SK-N-SH (cell line): ENCODE measurements at regions not wholly inside any gene's neighbourhood (a gene's known extent, or its start where the extent isn't known, plus 50 kb on each side); places are given as distances from the start of the nearest gene placed in this dataset.

Source experiments
- CTCF ChIA-PET: fragments of 300-600, 350-600 bp; formaldehyde crosslinking; extraction: SDS; loops from one replicate; lab custom pipeline; 2021; lab: Yijun Ruan, JAX
- POLR2A ChIA-PET: fragments of 350-600 bp; sonication (Branson Sonifier 250); formaldehyde crosslinking; extraction: SDS; loops from one replicate; lab custom pipeline; 2020; ENCODE audit warnings: antibody characterized with exemption, inconsistent platforms; lab: Yijun Ruan, JAX
- DNase-seq: peaks from one replicate; pipeline ENCODE4 v3.0.0; 2012
- H2AFZ ChIP-seq: fragments of 200-600 bp; sonication (generic); 2 replicates; pipeline ENCODE4 v1.8.1; 2016; ENCODE audit warnings: antibody characterized with exemption, mild to moderate bottlenecking, low read depth
- H3F3A ChIP-seq: fragments of 200-600 bp; sonication (generic); replicated peaks from 2 replicates; pipeline ENCODE3; 2016; ENCODE audit warnings: antibody characterized with exemption, mild to moderate bottlenecking; ENCODE audit not compliant: insufficient read depth
- H3K27ac ChIP-seq, 2 experiments: fragments of 200-500 bp in 1 of 2; fragments of 200-600 bp in 1 of 2; sonication (Bioruptor generic) in 1 of 2; sonication (generic), shearing (Covaris generic) in 1 of 2; 2 replicates each; pipeline versions ENCODE4 v1.5.1 to v1.6.1; 2014 to 2016; ENCODE audit warnings: low read depth in 2 of 2, inconsistent platforms in 1 of 2, low read length in 1 of 2, mild to moderate bottlenecking in 1 of 2, mixed read lengths in 1 of 2
- H3K27me3 ChIP-seq: fragments of 200-600 bp; sonication (generic), shearing (Covaris generic); 2 replicates; pipeline ENCODE4 v1.6.1; 2016; ENCODE audit warnings: mixed run types; ENCODE audit not compliant: insufficient read depth
- H3K36me3 ChIP-seq, 2 experiments: fragments of 200-500 bp in 1 of 2; fragments of 200-600 bp in 1 of 2; sonication (Bioruptor generic) in 1 of 2; sonication (generic) in 1 of 2; replicated peaks in 1 of 2; 2 replicates each; pipeline versions ENCODE3 to v1.5.1; 2014 to 2016; ENCODE audit warnings: low read length in 1 of 2, mild to moderate bottlenecking in 1 of 2; ENCODE audit not compliant: insufficient read depth in 2 of 2, control insufficient read depth in 1 of 2
- H3K4me1 ChIP-seq, 2 experiments: fragments of 200-500 bp in 1 of 2; fragments of 200-600 bp in 1 of 2; sonication (Bioruptor generic) in 1 of 2; sonication (generic), shearing (Covaris generic) in 1 of 2; 2 replicates each; pipeline versions ENCODE4 v1.5.1 to v1.6.1; 2014 to 2016; ENCODE audit warnings: low read depth in 1 of 2, low read length in 1 of 2, mixed run types in 1 of 2; ENCODE audit not compliant: insufficient read depth in 2 of 2, control insufficient read depth in 1 of 2
- H3K4me2 ChIP-seq: fragments of 200-600 bp; sonication (generic), shearing (Covaris generic); 2 replicates; pipeline ENCODE4 v1.6.1; 2017; ENCODE audit warnings: mixed run types
- H3K4me3 ChIP-seq, 2 experiments: fragments of 200-500 bp in 1 of 2; fragments of 200-600 bp in 1 of 2; sonication (Bioruptor generic) in 1 of 2; sonication (generic), shearing (Covaris generic) in 1 of 2; 2 replicates each; pipeline versions ENCODE4 v1.5.1 to v1.8.1; 2014 to 2016; ENCODE audit warnings: low read depth in 2 of 2, inconsistent platforms in 1 of 2, low read length in 1 of 2, mild to moderate bottlenecking in 1 of 2, mixed read lengths in 1 of 2, moderate library complexity in 1 of 2
- H3K79me2 ChIP-seq: fragments of 200-600 bp; sonication (generic); 2 replicates; pipeline ENCODE4 v1.8.1; 2017; ENCODE audit warnings: mild to moderate bottlenecking; ENCODE audit not compliant: insufficient read depth
- H3K9ac ChIP-seq: fragments of 200-600 bp; sonication (generic); 2 replicates; pipeline ENCODE4 v1.6.1; 2017; ENCODE audit warnings: mixed run types
- H3K9me2 ChIP-seq: fragments of 200-600 bp; sonication (generic); 2 replicates; pipeline ENCODE4 v1.6.1; 2017; ENCODE audit warnings: mixed run types
- H3K9me3 ChIP-seq: fragments of 200-600 bp; sonication (generic); 2 replicates; pipeline ENCODE4 v1.6.1; 2017; ENCODE audit warnings: mixed run types, mild to moderate bottlenecking, moderate library complexity
- H4K20me1 ChIP-seq: fragments of 200-600 bp; sonication (generic); 2 replicates; pipeline ENCODE4 v1.6.1; 2017; ENCODE audit warnings: mild to moderate bottlenecking, mixed run types; ENCODE audit not compliant: insufficient read depth
- CHD2 ChIP-seq: fragments of 150-350 bp; IDR thresholded peaks from 2 replicates; pipeline ENCODE4 v1.6.1; 2018; ENCODE audit warnings: low read length; ENCODE audit not compliant: partially characterized antibody
- ELF1 ChIP-seq: IDR thresholded peaks from 2 replicates; pipeline ENCODE4 v1.4.0; 2012
- EP300 ChIP-seq, 2 experiments: IDR thresholded peaks; 2 replicates each; pipeline versions ENCODE4 v1.4.0 to v1.6.1; 2012; ENCODE audit warnings: borderline replicate concordance in 1 of 2, low read depth in 1 of 2, low read length in 1 of 2
- FOXJ3 ChIP-seq: sonication (generic); formaldehyde crosslinking; IDR thresholded peaks from 2 replicates; pipeline ENCODE4 v1.5.1; 2020; ENCODE audit warnings: mild to moderate bottlenecking, missing genetic modification reagents
- FOXM1 ChIP-seq: IDR thresholded peaks from 2 replicates; pipeline ENCODE4 v1.4.0; 2012; ENCODE audit warnings: low read depth, mild to moderate bottlenecking
- GABPA ChIP-seq: IDR thresholded peaks from 2 replicates; pipeline ENCODE4 v1.4.0; 2012; ENCODE audit warnings: low read depth, mild to moderate bottlenecking
- GATA2 ChIP-seq: sonication (generic); formaldehyde crosslinking; IDR thresholded peaks from 2 replicates; pipeline ENCODE4 v1.5.0; 2020; ENCODE audit warnings: mild to moderate bottlenecking, missing genetic modification reagents
- IRF3 ChIP-seq: fragments of 150-350 bp; IDR thresholded peaks from 2 replicates; pipeline ENCODE4 v1.6.1; 2016; ENCODE audit warnings: mild to moderate bottlenecking, low read depth, low read length
- MXI1 ChIP-seq: IDR thresholded peaks from 2 replicates; pipeline ENCODE4 v1.6.1; 2012; ENCODE audit warnings: mild to moderate bottlenecking, low read depth, low read length, improper control_type of control experiment
- NFIC ChIP-seq: IDR thresholded peaks from 2 replicates; pipeline ENCODE4 v1.4.0; 2012; ENCODE audit warnings: borderline replicate concordance
- NRF1 ChIP-seq: IDR thresholded peaks from 2 replicates; pipeline ENCODE4 v1.6.1; 2012; ENCODE audit warnings: low read depth, mild to moderate bottlenecking, low read length
- POLR2AphosphoS5 ChIP-seq: IDR thresholded peaks from 2 replicates; pipeline ENCODE4 v1.6.1; 2012; ENCODE audit warnings: low read depth, low read length
- RAD21 ChIP-seq: IDR thresholded peaks from 2 replicates; pipeline ENCODE4 v1.6.1; 2012; ENCODE audit warnings: mild to moderate bottlenecking, low read length
- SIN3A ChIP-seq: IDR thresholded peaks from 2 replicates; pipeline ENCODE4 v1.6.1; 2012; ENCODE audit warnings: low read depth, mild to moderate bottlenecking, low read length, moderate library complexity, borderline replicate concordance
- SMC3 ChIP-seq: IDR thresholded peaks from 2 replicates; pipeline ENCODE4 v1.6.1; 2012; ENCODE audit warnings: low read depth, low read length, improper control_type of control experiment
- TAF1 ChIP-seq: IDR thresholded peaks from 2 replicates; pipeline ENCODE4 v1.6.1; 2012; ENCODE audit warnings: low read depth, mild to moderate bottlenecking, low read length, moderate library complexity, borderline replicate concordance
- TEAD4 ChIP-seq: IDR thresholded peaks from 2 replicates; pipeline ENCODE4 v1.4.0; 2012; ENCODE audit warnings: mild to moderate bottlenecking, borderline replicate concordance; ENCODE audit not compliant: insufficient read depth
- USF1 ChIP-seq: IDR thresholded peaks from 2 replicates; pipeline ENCODE4 v1.4.0; 2012; ENCODE audit warnings: low read depth, borderline replicate concordance
- YY1 ChIP-seq: IDR thresholded peaks from 2 replicates; pipeline ENCODE4 v1.4.0; 2012; ENCODE audit warnings: low read depth, mild to moderate bottlenecking
- ZBTB33 ChIP-seq: IDR thresholded peaks from 2 replicates; pipeline ENCODE4 v1.4.0; 2012; ENCODE audit warnings: low read depth, borderline replicate concordance
- WGBS: methylation state at CpG from one replicate; pipeline ENCODE4 v1.1.6; 2017; ENCODE audit warnings: low lambda C conversion rate; 5-methylcytosine and 5-hydroxymethylcytosine counted together
- TF ChIP-seq, protein P1 (sequence below): fragments of 200-600 bp; sonication (generic); IDR thresholded peaks from 2 replicates; pipeline ENCODE4 v1.6.1; 2017; ENCODE audit warnings: antibody characterized with exemption, mild to moderate bottlenecking, moderate library complexity
- TF ChIP-seq, protein P2 (sequence below): IDR thresholded peaks from 2 replicates; pipeline ENCODE4; 2012

DNA sequence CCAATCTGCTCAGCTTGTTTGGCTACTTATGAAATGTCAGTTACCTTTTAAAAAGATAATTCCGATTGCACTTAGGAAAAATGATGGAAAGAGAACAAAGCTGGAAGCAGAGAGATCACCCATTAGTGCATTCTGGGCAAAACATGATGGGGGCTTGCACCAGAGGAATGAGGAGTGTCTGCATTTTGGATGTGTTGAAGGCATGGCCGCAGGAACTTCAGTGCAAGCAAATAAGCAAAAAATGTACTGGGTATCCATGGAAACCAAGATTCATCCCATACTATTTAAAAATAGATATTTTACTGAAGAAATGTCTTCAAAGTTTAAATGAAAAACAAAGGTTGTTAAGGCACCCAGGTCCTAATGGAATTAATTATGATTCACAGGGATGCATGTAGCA is 655.0 kb downstream of the POM121L12 start:
- Histone ChIP-seq H3K27me3 (no peaks in the 10 kb centered on the region), H3K4me1 (no peaks in the 10 kb centered on the region), H3K9ac (no peak overlapping the region), H3K36me3 (no peaks in the 10 kb centered on the region), H3K79me2 (no peaks in the 10 kb centered on the region), H3K9me3 (peaks cover 6% of the 10 kb centered on the region), H3K27ac (no peak overlapping the region), H2AFZ (no peak overlapping the region), H3K4me2 (no peak overlapping the region), H3K4me3 (no peak overlapping the region), H3F3A (no peaks in the 10 kb centered on the region), H4K20me1 (no peaks in the 10 kb centered on the region), H3K9me2 (no peaks in the 10 kb centered on the region)
- POLR2A ChIA-PET: no interaction called here
- CTCF ChIA-PET: no interaction called here
- no peak for DNase-seq
- WGBS: 31% methylated on average over 2 of the region's 2 CpGs
- TF ChIP-seq GATA2 (CRISPR knock-in tag) (no peak), NFIC (no peak), FOXM1 (no peak), FOXJ3 (CRISPR knock-in tag) (no peak), TEAD4 (no peak), GABPA (no peak), POLR2AphosphoS5 (no peak), USF1 (no peak), RAD21 (no peak), MXI1 (no peak)

DNA sequence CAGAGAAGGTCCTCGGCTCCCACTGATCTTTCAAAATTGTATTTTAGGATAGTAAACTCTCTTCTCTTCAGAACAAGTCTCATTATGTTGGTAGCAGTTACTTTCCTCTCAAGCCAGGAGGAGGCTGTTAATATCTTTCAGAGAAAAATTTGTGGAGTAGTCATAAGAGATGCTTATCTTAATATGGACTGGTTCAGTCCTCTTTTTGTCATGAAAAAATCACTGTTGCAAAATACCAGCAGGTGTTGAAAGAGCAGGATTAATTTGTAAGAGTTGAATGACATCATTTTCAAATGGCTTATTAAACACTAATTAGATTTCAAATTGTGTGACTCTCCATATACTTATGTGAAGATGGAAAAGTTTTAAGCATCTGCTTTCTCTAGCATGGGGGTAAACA is 662.5 kb downstream of the POM121L12 start:
- Histone ChIP-seq H3K27me3 (no peaks in the 10 kb centered on the region), H3K4me3 (no peak overlapping the region), H2AFZ (no peak overlapping the region), H3K9me3 (no peaks in the 10 kb centered on the region; the same call in 1 of the 2 replicates), H3K9ac (no peak overlapping the region), H4K20me1 (no peaks in the 10 kb centered on the region), H3K79me2 (no peaks in the 10 kb centered on the region), H3K27ac (no peak overlapping the region), H3K9me2 (peaks cover 13% of the 10 kb centered on the region), H3K36me3 (no peaks in the 10 kb centered on the region), H3K4me1 (no peaks in the 10 kb centered on the region; a peak in 1 of 4 replicates), H3K4me2 (no peak overlapping the region), H3F3A (no peaks in the 10 kb centered on the region)
- ChIA-PET POLR2A (no interaction called here), CTCF (no interaction called here)
- no peak for DNase-seq
- WGBS: 8% methylated on average over 1 of the region's 1 CpG
- TF ChIP-seq EP300 (IDR thresholded peaks at IDR 0.05; ENCODE audit: borderline replicate concordance in 1 of 2, low read depth in 1 of 2, low read length in 1 of 2) (no peak), ZBTB33 (no peak), RAD21 (no peak), NRF1 (no peak), YY1 (no peak), ELF1 (no peak), IRF3 (no peak), CHD2 (no peak), POLR2AphosphoS5 (no peak), SMC3 (no peak), TAF1 (no peak), SIN3A (no peak)
- TF ChIP-seq, protein P1, sequence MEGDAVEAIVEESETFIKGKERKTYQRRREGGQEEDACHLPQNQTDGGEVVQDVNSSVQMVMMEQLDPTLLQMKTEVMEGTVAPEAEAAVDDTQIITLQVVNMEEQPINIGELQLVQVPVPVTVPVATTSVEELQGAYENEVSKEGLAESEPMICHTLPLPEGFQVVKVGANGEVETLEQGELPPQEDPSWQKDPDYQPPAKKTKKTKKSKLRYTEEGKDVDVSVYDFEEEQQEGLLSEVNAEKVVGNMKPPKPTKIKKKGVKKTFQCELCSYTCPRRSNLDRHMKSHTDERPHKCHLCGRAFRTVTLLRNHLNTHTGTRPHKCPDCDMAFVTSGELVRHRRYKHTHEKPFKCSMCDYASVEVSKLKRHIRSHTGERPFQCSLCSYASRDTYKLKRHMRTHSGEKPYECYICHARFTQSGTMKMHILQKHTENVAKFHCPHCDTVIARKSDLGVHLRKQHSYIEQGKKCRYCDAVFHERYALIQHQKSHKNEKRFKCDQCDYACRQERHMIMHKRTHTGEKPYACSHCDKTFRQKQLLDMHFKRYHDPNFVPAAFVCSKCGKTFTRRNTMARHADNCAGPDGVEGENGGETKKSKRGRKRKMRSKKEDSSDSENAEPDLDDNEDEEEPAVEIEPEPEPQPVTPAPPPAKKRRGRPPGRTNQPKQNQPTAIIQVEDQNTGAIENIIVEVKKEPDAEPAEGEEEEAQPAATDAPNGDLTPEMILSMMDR: no peak
- TF ChIP-seq, protein P2, sequence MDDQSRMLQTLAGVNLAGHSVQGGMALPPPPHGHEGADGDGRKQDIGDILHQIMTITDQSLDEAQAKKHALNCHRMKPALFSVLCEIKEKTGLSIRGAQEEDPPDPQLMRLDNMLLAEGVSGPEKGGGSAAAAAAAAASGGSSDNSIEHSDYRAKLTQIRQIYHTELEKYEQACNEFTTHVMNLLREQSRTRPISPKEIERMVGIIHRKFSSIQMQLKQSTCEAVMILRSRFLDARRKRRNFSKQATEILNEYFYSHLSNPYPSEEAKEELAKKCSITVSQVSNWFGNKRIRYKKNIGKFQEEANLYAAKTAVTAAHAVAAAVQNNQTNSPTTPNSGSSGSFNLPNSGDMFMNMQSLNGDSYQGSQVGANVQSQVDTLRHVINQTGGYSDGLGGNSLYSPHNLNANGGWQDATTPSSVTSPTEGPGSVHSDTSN: no peak
